Upper lobe of left lung (tissue), 4 donors: ENCODE measurements at regions not wholly inside any gene's neighbourhood (a gene's known extent, or its start where the extent isn't known, plus 50 kb on each side); places are given as distances from the start of the nearest gene placed in this dataset.
"Not testable (repeated sequence)": the region's sequence is repeated elsewhere in the genome, so short reads cannot be mapped to it uniquely, and the experiment has no call there.

ENCODE experiments used
- CTCF ChIP-seq, 6 experiments: fragments of 450-650 bp in 4 of 6; fragments of 200-600 bp in 2 of 6; sonication (generic) in 2 of 6; IDR thresholded peaks; one replicate each; pipeline ENCODE4 v1.5.1; 2016 to 2019; ENCODE audit warnings: antibody characterized with exemption in 6 of 6
- POLR2A ChIP-seq, 4 donors: fragments of 450-650 bp; IDR thresholded peaks; one replicate each; pipeline ENCODE4 v1.5.1; 2016 to 2017; ENCODE audit warnings: antibody characterized with exemption in 4 of 4, mild to moderate bottlenecking in 2 of 4

DNA sequence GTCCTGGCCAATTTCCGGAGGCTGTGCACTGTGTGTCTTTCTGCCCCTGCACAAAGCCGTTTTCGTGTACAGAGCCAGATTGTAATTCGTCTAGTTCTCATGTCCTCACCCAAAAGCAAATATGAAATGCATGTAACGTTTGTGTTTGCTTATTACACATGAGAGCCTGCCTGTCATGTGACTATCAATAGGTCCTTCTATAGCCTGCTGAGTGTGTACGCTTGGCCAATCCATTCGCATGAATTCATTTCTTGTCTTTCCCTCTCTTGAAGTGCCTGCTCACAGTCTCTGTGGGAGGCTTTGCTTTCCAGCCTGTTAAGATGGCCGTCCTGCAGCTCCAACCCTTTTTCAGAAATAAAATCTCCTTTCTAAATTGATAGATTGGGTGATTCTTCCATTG, 84.2 kb upstream of the GOLGA6L22 start:
- TF ChIP-seq CTCF, POLR2A (IDR thresholded peaks at IDR 0.05): not testable (repeated sequence)
